Smooth muscle cell (in vitro differentiated cells): ENCODE measurements at regions not wholly inside any gene's neighbourhood (a gene's known extent, or its start where the extent isn't known, plus 50 kb on each side); places are given as distances from the start of the nearest gene placed in this dataset.

Experiments used
- DNase-seq: peaks from one replicate; lab custom pipeline; 2025; ENCODE audit not compliant: unreplicated experiment; lab: John Stamatoyannopoulos, UW
- H2AFZ ChIP-seq: fragments of 200-600 bp; sonication (generic); 2 replicates; pipeline ENCODE4 v1.6.0; 2016; ENCODE audit warnings: antibody characterized with exemption, low read depth, mild to moderate bottlenecking
- H3F3A ChIP-seq: fragments of 200-600 bp; sonication (generic); 2 replicates; pipeline ENCODE4 v1.6.0; 2017; ENCODE audit warnings: antibody characterized with exemption, low read depth
- H3K27ac ChIP-seq: fragments of 200-600 bp; sonication (generic); 2 replicates; pipeline ENCODE4 v1.5.1; 2016; ENCODE audit warnings: low read depth, mild to moderate bottlenecking
- H3K27me3 ChIP-seq: fragments of 200-600 bp; sonication (generic); 2 replicates; pipeline ENCODE4 v1.6.1; 2016; ENCODE audit warnings: low read depth, mild to moderate bottlenecking
- H3K36me3 ChIP-seq: fragments of 200-600 bp; sonication (generic); 2 replicates; pipeline ENCODE4 v1.5.1; 2016; ENCODE audit warnings: low read depth
- H3K4me1 ChIP-seq: fragments of 200-600 bp; sonication (generic); 2 replicates; pipeline ENCODE4 v1.5.1; 2016; ENCODE audit warnings: low read depth
- H3K4me2 ChIP-seq: fragments of 200-600 bp; sonication (generic); 2 replicates; pipeline ENCODE4 v1.6.0; 2016; ENCODE audit warnings: mild to moderate bottlenecking
- H3K4me3 ChIP-seq: fragments of 200-600 bp; sonication (generic); 2 replicates; pipeline ENCODE4 v1.5.1; 2016; ENCODE audit warnings: mild to moderate bottlenecking
- H3K79me2 ChIP-seq: fragments of 200-600 bp; sonication (generic); 2 replicates; pipeline ENCODE4 v1.6.0; 2016; ENCODE audit warnings: low read depth, mild to moderate bottlenecking
- H3K9ac ChIP-seq: fragments of 200-600 bp; sonication (generic); 2 replicates; pipeline ENCODE4 v1.6.0; 2016; ENCODE audit warnings: low read depth
- H3K9me3 ChIP-seq: fragments of 200-600 bp; sonication (generic); replicated peaks from 2 replicates; pipeline ENCODE4 v1.5.1; 2016; ENCODE audit warnings: low read depth
- H4K20me1 ChIP-seq: fragments of 200-600 bp; sonication (generic); 2 replicates; pipeline ENCODE4 v1.6.0; 2016; ENCODE audit warnings: low read depth
- CTCF ChIP-seq: fragments of 200-600 bp; sonication (generic); IDR thresholded peaks from 2 replicates; pipeline ENCODE4 v1.5.1; 2017; ENCODE audit warnings: borderline replicate concordance, mild to moderate bottlenecking, antibody characterized with exemption; ENCODE audit not compliant: insufficient read depth, poor library complexity, severe bottlenecking
- whole genome bisulfite sequencing: methylation state at CpG from one replicate; pipeline ENCODE4 v1.1.7; 2016; ENCODE audit warnings: low lambda C conversion rate; 5-methylcytosine and 5-hydroxymethylcytosine counted together

GRCh38 chr15:55035749-55036148, 161.0 kb downstream of the RSL24D1 start:
- H3K36me3 ChIP-seq, result no peaks in the 10 kb centered on the region
- H3F3A ChIP-seq, result no peaks in the 10 kb centered on the region
- no peak for DNase-seq
- H4K20me1 ChIP-seq, result no peaks in the 10 kb centered on the region
- no peak overlapping the region for H3K27ac ChIP-seq
- WGBS, result 64% methylated on average over 2 of the region's 2 CpGs
- H3K9me3 ChIP-seq, result peaks cover under 1% of the 10 kb centered on the region
- H3K79me2 ChIP-seq, result no peaks in the 10 kb centered on the region
- TF ChIP-seq CTCF, result no peak
- H3K9ac ChIP-seq, result no peak overlapping the region
- no peak overlapping the region for H3K4me3 ChIP-seq
- no peaks in the 10 kb centered on the region for H3K4me1 ChIP-seq
- no peaks in the 10 kb centered on the region for H3K27me3 ChIP-seq
- no peak overlapping the region for H3K4me2 ChIP-seq
- no peak overlapping the region for H2AFZ ChIP-seq

- Histone ChIP-seq H3F3A (no peaks in the 10 kb centered on the region), H3K27me3 (no peaks in the 10 kb centered on the region), H3K79me2 (no peaks in the 10 kb centered on the region), H3K4me1 (no peaks in the 10 kb centered on the region), H4K20me1 (no peaks in the 10 kb centered on the region), H2AFZ (no peak overlapping the region), H3K36me3 (no peaks in the 10 kb centered on the region), H3K4me2 (no peak overlapping the region), H3K9me3 (peaks cover 9% of the 10 kb centered on the region), H3K4me3 (no peak overlapping the region), H3K9ac (no peak overlapping the region), H3K27ac (no peak overlapping the region)
- no peak for DNase-seq
- 76% methylated on average over 2 of the region's 2 CpGs for WGBS
- TF ChIP-seq CTCF, result no peak
Observed at GRCh38 chr15:55033574-55033973, 163.2 kb downstream of the RSL24D1 start.

GRCh38 chr15:55031727-55032126, 165.0 kb downstream of the RSL24D1 start:
- no peaks in the 10 kb centered on the region for H3F3A ChIP-seq
- WGBS, result 49% methylated on average over 5 of the region's 5 CpGs

More at GRCh38 chr15:55031727-55032126, 165.0 kb downstream of the RSL24D1 start:
- H3K9me3 ChIP-seq, result peaks cover 14% of the 10 kb centered on the region
- no peaks in the 10 kb centered on the region for H3K79me2 ChIP-seq
- H2AFZ ChIP-seq, result no peak overlapping the region
- H3K36me3 ChIP-seq, result no peaks in the 10 kb centered on the region
- no peaks in the 10 kb centered on the region for H3K4me1 ChIP-seq
- no peak for TF ChIP-seq CTCF
- no peak overlapping the region for H3K9ac ChIP-seq
- no peak overlapping the region for H3K4me3 ChIP-seq
- H3K27me3 ChIP-seq, result no peaks in the 10 kb centered on the region
- H4K20me1 ChIP-seq, result no peaks in the 10 kb centered on the region
- H3K27ac ChIP-seq, result no peak overlapping the region
- H3K4me2 ChIP-seq, result no peak overlapping the region
- no peak for DNase-seq
